HL-60 (cell line): ENCODE measurements at regions not wholly inside any gene's neighbourhood (a gene's known extent, or its start where the extent isn't known, plus 50 kb on each side); places are given as distances from the start of the nearest gene placed in this dataset.

ENCODE experiments used
- POLR2AphosphoS5 ChIP-seq: IDR thresholded peaks from 2 replicates; pipeline ENCODE4 v1.6.1; 2012; ENCODE audit warnings: low read depth
- TF ChIP-seq, protein P1 (sequence below): IDR thresholded peaks from 2 replicates; pipeline ENCODE4 v1.6.1; 2012; ENCODE audit warnings: low read depth; ENCODE audit not compliant: insufficient replicate concordance
- TF ChIP-seq, protein P2 (sequence below): IDR thresholded peaks from one replicate; pipeline ENCODE4 v1.5.1; 2011; ENCODE audit warnings: low read length, control low read depth, inconsistent platforms; ENCODE audit not compliant: insufficient read depth

DNA sequence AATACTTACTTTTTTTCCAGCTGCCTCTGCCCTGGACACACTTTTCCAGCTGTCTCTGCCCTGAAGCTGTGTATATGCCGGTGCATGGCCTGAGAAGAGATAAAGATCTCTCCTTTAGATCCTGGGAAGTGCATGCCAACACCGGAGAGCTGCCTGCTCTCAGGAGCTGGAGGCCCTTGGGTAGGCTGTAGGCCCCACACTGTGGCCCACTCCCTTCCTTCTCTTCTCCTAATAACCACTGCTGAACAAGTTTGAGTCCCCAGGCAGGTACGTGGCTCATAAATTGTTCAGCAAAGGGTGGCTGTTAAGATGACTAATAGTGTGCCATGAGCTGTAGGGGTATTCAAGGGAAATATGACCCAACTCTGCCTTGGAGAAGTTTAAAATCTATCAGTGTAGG is 102.5 kb downstream of the CD24 start:
- TF ChIP-seq, protein P1, sequence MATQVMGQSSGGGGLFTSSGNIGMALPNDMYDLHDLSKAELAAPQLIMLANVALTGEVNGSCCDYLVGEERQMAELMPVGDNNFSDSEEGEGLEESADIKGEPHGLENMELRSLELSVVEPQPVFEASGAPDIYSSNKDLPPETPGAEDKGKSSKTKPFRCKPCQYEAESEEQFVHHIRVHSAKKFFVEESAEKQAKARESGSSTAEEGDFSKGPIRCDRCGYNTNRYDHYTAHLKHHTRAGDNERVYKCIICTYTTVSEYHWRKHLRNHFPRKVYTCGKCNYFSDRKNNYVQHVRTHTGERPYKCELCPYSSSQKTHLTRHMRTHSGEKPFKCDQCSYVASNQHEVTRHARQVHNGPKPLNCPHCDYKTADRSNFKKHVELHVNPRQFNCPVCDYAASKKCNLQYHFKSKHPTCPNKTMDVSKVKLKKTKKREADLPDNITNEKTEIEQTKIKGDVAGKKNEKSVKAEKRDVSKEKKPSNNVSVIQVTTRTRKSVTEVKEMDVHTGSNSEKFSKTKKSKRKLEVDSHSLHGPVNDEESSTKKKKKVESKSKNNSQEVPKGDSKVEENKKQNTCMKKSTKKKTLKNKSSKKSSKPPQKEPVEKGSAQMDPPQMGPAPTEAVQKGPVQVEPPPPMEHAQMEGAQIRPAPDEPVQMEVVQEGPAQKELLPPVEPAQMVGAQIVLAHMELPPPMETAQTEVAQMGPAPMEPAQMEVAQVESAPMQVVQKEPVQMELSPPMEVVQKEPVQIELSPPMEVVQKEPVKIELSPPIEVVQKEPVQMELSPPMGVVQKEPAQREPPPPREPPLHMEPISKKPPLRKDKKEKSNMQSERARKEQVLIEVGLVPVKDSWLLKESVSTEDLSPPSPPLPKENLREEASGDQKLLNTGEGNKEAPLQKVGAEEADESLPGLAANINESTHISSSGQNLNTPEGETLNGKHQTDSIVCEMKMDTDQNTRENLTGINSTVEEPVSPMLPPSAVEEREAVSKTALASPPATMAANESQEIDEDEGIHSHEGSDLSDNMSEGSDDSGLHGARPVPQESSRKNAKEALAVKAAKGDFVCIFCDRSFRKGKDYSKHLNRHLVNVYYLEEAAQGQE: no peak
- TF ChIP-seq, protein P2, sequence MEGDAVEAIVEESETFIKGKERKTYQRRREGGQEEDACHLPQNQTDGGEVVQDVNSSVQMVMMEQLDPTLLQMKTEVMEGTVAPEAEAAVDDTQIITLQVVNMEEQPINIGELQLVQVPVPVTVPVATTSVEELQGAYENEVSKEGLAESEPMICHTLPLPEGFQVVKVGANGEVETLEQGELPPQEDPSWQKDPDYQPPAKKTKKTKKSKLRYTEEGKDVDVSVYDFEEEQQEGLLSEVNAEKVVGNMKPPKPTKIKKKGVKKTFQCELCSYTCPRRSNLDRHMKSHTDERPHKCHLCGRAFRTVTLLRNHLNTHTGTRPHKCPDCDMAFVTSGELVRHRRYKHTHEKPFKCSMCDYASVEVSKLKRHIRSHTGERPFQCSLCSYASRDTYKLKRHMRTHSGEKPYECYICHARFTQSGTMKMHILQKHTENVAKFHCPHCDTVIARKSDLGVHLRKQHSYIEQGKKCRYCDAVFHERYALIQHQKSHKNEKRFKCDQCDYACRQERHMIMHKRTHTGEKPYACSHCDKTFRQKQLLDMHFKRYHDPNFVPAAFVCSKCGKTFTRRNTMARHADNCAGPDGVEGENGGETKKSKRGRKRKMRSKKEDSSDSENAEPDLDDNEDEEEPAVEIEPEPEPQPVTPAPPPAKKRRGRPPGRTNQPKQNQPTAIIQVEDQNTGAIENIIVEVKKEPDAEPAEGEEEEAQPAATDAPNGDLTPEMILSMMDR: no peak
- TF ChIP-seq POLR2AphosphoS5: no peak
